CD4-positive, alpha-beta T cell (primary cell): ENCODE measurements at regions not wholly inside any gene's neighbourhood (a gene's known extent, or its start where the extent isn't known, plus 50 kb on each side); places are given as distances from the start of the nearest gene placed in this dataset.

Experiments used
- ATAC-seq: fragments of 200-7000 bp; cut with Tn5 transposase; one replicate; pipeline ENCODE4 v1.10.0; 2022; ENCODE audit warnings: mild to moderate bottlenecking; ENCODE audit not compliant: poor library complexity
- CTCF ChIA-PET: fragments of 350-600 bp; sonication (Branson Sonifier 250); formaldehyde crosslinking; loops from one replicate; lab custom pipeline; 2021; ENCODE audit warnings: antibody characterized with exemption, inconsistent platforms; lab: Charles Lee
- POLR2A ChIA-PET: fragments of 350-600 bp; sonication (Branson Sonifier 250); formaldehyde crosslinking; loops from one replicate; lab custom pipeline; 2021; ENCODE audit warnings: antibody characterized with exemption, inconsistent platforms; lab: Charles Lee
- DNase-seq, 14 experiments: peaks; one replicate each; pipeline ENCODE4 v3.0.0-alpha.2; 2013 to 2020; ENCODE audit warnings: mixed read lengths in 2 of 14
- H3K27ac ChIP-seq, 2 donors: one replicate each; pipeline versions ENCODE4 v1.5.1 to v1.7.0; 2013; ENCODE audit warnings: low read length in 2 of 2, low read depth in 1 of 2, mild to moderate bottlenecking in 1 of 2
- H3K27me3 ChIP-seq, 2 experiments: 1 replicate in 1 of 2; 2 replicates in 1 of 2; pipeline versions ENCODE4 v1.6.1 to v1.7.0; 2013; ENCODE audit warnings: low read length in 2 of 2, control low read depth in 1 of 2, mild to moderate bottlenecking in 1 of 2, moderate library complexity in 1 of 2; ENCODE audit not compliant: insufficient read depth in 2 of 2, control insufficient read depth in 1 of 2
- H3K36me3 ChIP-seq: one replicate; pipeline ENCODE4 v1.6.1; 2013; ENCODE audit warnings: low read length, control low read depth; ENCODE audit not compliant: insufficient read depth
- H3K4me1 ChIP-seq: one replicate; pipeline ENCODE4 v1.6.1; 2013; ENCODE audit warnings: low read length, control low read depth; ENCODE audit not compliant: insufficient read depth
- H3K4me3 ChIP-seq: one replicate; pipeline ENCODE4 v1.5.1; 2013; ENCODE audit warnings: mild to moderate bottlenecking, low read length, moderate library complexity
- H3K9me3 ChIP-seq, 2 experiments: 1 replicate in 1 of 2; 2 replicates in 1 of 2; pipeline versions ENCODE4 v1.6.1 to v1.7.0; 2013; ENCODE audit warnings: low read length in 2 of 2, mild to moderate bottlenecking in 2 of 2, control low read depth in 1 of 2, moderate library complexity in 1 of 2; ENCODE audit not compliant: control insufficient read depth in 1 of 2, insufficient read depth in 1 of 2
- H3K27ac Mint-ChIP-seq: one replicate; pipeline ENCODE4 v1.8.0; 2020; ENCODE audit warnings: mixed read lengths
- H3K27me3 Mint-ChIP-seq: one replicate; pipeline ENCODE4 v1.8.0; 2021; ENCODE audit warnings: mixed read lengths
- H3K36me3 Mint-ChIP-seq: one replicate; pipeline ENCODE4 v1.8.0; 2021; ENCODE audit warnings: low read depth, mixed read lengths
- H3K4me1 Mint-ChIP-seq: one replicate; pipeline ENCODE4 v1.8.0; 2021; ENCODE audit warnings: low read depth, mixed read lengths
- H3K4me3 Mint-ChIP-seq: one replicate; pipeline ENCODE4 v1.8.0; 2020; ENCODE audit warnings: mild to moderate bottlenecking, mixed read lengths
- H3K9me3 Mint-ChIP-seq: one replicate; pipeline ENCODE4 v1.8.0; 2020; ENCODE audit warnings: mixed read lengths
- CTCF ChIP-seq: fragments of 200-600 bp; IDR thresholded peaks from one replicate; pipeline ENCODE4 v1.8.0; 2022; ENCODE audit warnings: antibody characterized with exemption, mild to moderate bottlenecking
- intact Hi-C, 2 experiments: fragments of 100-400 bp; cut with DNase I in 1 of 2; cut with micrococcal nuclease in 1 of 2; formaldehyde crosslinking; loops; one replicate each; pipeline versions ENCODE4 v1.15.1 to v1.9.0; 2023 to 2025; cut with DNase I, micrococcal nuclease

- no peak for ATAC-seq
- intact Hi-C loops = no loop called here
- no peaks in the 10 kb centered on the region for H3K4me1 ChIP-seq
- H3K4me3 Mint-ChIP-seq = no peak overlapping the region
- H3K9me3 ChIP-seq = peaks cover 0 to 3% of the 10 kb centered on the region in 2 experiments
- no peaks in the 10 kb centered on the region for H3K36me3 Mint-ChIP-seq
- no peaks in the 10 kb centered on the region for H3K27me3 ChIP-seq
- no peak overlapping the region for H3K4me3 ChIP-seq
- H3K27me3 Mint-ChIP-seq = no peaks in the 10 kb centered on the region
- no peak overlapping the region for H3K27ac ChIP-seq
- no peaks in the 10 kb centered on the region for H3K4me1 Mint-ChIP-seq
- no peak for DNase-seq
- H3K36me3 ChIP-seq = no peaks in the 10 kb centered on the region
- no peaks in the 10 kb centered on the region for H3K9me3 Mint-ChIP-seq
- ChIA-PET CTCF (no interaction called here), POLR2A (no interaction called here)
- no peak for TF ChIP-seq CTCF
- no peak overlapping the region for H3K27ac Mint-ChIP-seq
These were observed 492.2 kb downstream of the KCNJ2 start for GRCh38 chr17:70661342-70662222.

DNA sequence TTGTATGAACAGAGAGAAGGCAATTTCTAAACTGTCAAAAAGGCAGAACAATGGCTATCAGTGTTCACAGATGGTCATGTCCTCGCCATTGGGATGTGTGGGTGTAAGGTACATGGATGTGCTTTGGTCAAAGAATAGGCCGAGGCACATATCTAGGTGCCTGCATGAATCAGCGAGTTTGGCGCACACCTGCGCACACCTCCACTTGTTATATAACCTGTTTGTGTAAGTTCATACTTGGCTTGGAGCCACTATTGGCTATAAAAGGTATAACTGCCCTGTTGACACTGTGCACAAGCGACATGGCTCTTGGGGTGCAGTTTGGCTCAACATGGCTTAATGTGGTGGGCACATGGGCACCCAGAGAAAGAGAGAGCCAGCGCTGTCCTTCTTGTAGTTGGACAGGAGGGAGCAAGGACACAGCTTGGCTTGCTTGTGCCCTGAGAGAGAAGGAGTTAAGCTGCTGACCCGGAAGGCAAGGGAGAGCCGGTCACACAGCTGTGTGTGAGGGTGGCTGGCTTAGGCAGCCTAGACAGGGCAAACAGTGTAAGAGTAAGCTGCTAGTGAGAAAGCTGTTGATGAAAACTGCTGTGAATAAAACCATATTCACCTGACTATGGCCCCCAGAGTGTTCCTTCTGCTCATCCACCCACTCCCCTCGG lies 499.1 kb downstream of the KCNJ2 start:
- no peak overlapping the region for H3K4me3 Mint-ChIP-seq
- Histone ChIP-seq H3K4me3 (no peak overlapping the region), H3K36me3 (no peaks in the 10 kb centered on the region), H3K4me1 (no peaks in the 10 kb centered on the region), H3K27me3 (no peaks in the 10 kb centered on the region), H3K9me3 (peaks cover 0 to 6% of the 10 kb centered on the region in 2 experiments), H3K27ac (no peak overlapping the region)
- no peaks in the 10 kb centered on the region for H3K4me1 Mint-ChIP-seq
- CTCF ChIA-PET = no interaction called here
- DNase-seq = no peak
- no peaks in the 10 kb centered on the region for H3K27me3 Mint-ChIP-seq
- H3K36me3 Mint-ChIP-seq = no peaks in the 10 kb centered on the region
- no peak overlapping the region for H3K27ac Mint-ChIP-seq
- H3K9me3 Mint-ChIP-seq = no peaks in the 10 kb centered on the region
- ATAC-seq = no peak
- intact Hi-C loops = no loop called here
- POLR2A ChIA-PET = no interaction called here
- TF ChIP-seq CTCF = no peak

DNA sequence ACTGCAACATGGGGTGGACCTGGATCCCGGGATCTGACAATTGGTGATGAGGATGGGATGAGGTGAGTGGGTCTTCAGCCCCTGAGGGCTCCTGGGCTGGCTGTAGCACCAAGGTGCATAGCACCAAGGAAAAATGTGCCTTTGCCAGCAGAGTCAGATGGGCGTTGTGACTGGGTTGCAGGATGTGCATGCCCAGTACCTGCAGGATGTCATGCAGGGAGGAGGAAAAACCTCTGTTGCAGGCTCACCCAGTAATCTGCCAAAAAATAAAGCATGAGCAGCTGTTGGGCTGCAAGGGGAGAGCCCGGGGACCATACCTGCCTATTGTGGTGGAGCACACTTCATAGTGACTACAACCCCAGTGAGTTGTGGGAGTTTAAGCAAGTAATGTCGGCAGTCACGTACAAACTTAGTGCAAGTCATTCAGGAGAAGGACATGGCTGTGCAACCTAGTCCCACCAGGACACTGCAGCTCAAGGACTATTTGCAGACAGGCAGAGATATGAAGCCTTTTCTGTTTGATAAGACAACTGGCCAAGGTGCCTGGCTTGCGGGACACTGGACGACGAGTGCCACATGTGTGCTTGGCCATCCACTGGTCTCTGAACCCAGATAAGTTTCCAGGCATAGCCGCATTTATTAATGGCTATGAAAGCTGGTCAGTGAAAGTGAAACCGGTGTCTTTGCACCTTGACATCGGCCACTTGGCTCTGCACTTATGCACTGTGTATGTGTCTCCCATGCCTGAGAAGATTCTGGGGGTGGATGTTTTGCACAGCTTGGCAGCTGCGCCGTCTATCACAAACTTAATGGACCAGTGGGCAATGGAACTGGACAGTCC lies 499.8 kb downstream of the KCNJ2 start:
- CTCF ChIA-PET = no interaction called here
- no peak for TF ChIP-seq CTCF
- intact Hi-C loops = no loop called here
- H3K36me3 Mint-ChIP-seq = no peaks in the 10 kb centered on the region
- DNase-seq (no peak), ATAC-seq (no peak)
- no peak overlapping the region for H3K27ac Mint-ChIP-seq
- peaks cover 0 to 6% of the 10 kb centered on the region in 2 experiments for H3K9me3 ChIP-seq
- POLR2A ChIA-PET = no interaction called here
- no peak overlapping the region for H3K4me3 Mint-ChIP-seq
- H3K4me1 ChIP-seq = no peaks in the 10 kb centered on the region
- no peaks in the 10 kb centered on the region for H3K9me3 Mint-ChIP-seq
- no peaks in the 10 kb centered on the region for H3K27me3 ChIP-seq
- no peaks in the 10 kb centered on the region for H3K4me1 Mint-ChIP-seq
- H3K27me3 Mint-ChIP-seq = no peaks in the 10 kb centered on the region
- H3K4me3 ChIP-seq = no peak overlapping the region
- H3K36me3 ChIP-seq = no peaks in the 10 kb centered on the region
- no peak overlapping the region for H3K27ac ChIP-seq
